Liver (tissue), 3 donors: ENCODE measurements at regions not wholly inside any gene's neighbourhood (a gene's known extent, or its start where the extent isn't known, plus 50 kb on each side); places are given as distances from the start of the nearest gene placed in this dataset.

ENCODE experiments used
- EGR1 ChIP-seq, 2 donors: IDR thresholded peaks; 2 replicates each; pipeline ENCODE4 v1.6.1; 2016 to 2018; ENCODE audit warnings: antibody characterized with exemption in 2 of 2, low read depth in 2 of 2
- FOXA1 ChIP-seq: IDR thresholded peaks from 2 replicates; pipeline ENCODE4 v1.6.1; 2016; ENCODE audit warnings: antibody characterized with exemption
- GABPA ChIP-seq, 2 donors: IDR thresholded peaks in 1 of 2; conservative IDR thresholded peaks in 1 of 2; 2 replicates each; pipeline ENCODE4 v1.6.1; 2016; ENCODE audit warnings: antibody characterized with exemption in 2 of 2, mild to moderate bottlenecking in 1 of 2, moderate library complexity in 1 of 2
- JUND ChIP-seq, 2 donors: IDR thresholded peaks; 2 replicates each; pipeline ENCODE4 v1.6.1; 2016; ENCODE audit warnings: antibody characterized with exemption in 2 of 2
- NR2F2 ChIP-seq: IDR thresholded peaks from 2 replicates; pipeline ENCODE4 v1.6.1; 2016; ENCODE audit warnings: antibody characterized with exemption
- TF ChIP-seq, protein P1 (sequence below): fragments of 150-350 bp; IDR thresholded peaks from 2 replicates; pipeline ENCODE4 v1.5.1; 2017; ENCODE audit warnings: improper control_type of control experiment, low read depth, low read length; ENCODE audit not compliant: missing input control
- TF ChIP-seq, protein P2 (sequence below): IDR thresholded peaks from 2 replicates; pipeline ENCODE4 v1.6.1; 2016; ENCODE audit warnings: antibody characterized with exemption
- TF ChIP-seq, protein P3 (sequence below): IDR thresholded peaks from 2 replicates; pipeline ENCODE4 v1.6.1; 2016; ENCODE audit warnings: antibody characterized with exemption
- TF ChIP-seq, protein P4 (sequence below): IDR thresholded peaks from 2 replicates; pipeline ENCODE4 v1.6.1; 2016; ENCODE audit warnings: antibody characterized with exemption, mild to moderate bottlenecking
- donor health status: healthy.
- donor health status: healthy.

DNA sequence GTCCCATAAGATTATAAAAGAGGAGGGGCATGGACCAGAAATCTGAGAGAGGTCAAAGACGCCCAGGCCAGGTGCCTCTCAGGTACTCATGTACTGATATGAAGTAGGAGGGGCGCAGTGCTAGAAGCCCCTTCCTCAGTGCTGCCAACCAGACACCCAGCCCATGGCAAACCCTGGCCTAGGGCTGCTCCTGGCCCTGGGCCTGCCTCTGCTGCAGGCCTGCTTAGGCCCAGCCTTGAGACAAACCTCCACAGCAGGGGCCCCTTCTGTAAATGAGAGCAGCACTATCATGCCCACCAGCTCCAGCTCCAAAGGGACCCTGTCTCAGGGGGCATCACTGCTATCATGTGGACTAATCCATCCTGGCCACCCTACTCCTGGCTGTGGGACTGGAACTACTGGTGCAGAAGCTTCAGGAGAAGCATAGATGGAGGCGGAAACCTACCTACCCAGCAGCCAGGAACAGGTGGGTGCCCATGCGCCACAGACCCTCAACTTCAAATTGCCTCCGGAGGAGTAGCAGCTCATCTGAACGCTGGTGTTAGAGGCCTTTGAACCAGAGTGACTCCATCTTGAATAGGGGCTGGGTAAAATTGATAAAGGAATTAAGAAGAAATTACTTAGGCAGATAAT, 72.4 kb upstream of the LGSN start:
- TF ChIP-seq, protein P1, sequence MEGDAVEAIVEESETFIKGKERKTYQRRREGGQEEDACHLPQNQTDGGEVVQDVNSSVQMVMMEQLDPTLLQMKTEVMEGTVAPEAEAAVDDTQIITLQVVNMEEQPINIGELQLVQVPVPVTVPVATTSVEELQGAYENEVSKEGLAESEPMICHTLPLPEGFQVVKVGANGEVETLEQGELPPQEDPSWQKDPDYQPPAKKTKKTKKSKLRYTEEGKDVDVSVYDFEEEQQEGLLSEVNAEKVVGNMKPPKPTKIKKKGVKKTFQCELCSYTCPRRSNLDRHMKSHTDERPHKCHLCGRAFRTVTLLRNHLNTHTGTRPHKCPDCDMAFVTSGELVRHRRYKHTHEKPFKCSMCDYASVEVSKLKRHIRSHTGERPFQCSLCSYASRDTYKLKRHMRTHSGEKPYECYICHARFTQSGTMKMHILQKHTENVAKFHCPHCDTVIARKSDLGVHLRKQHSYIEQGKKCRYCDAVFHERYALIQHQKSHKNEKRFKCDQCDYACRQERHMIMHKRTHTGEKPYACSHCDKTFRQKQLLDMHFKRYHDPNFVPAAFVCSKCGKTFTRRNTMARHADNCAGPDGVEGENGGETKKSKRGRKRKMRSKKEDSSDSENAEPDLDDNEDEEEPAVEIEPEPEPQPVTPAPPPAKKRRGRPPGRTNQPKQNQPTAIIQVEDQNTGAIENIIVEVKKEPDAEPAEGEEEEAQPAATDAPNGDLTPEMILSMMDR = no peak
- TF ChIP-seq JUND (IDR thresholded peaks at IDR 0.05) = no peak
- TF ChIP-seq, protein P2, sequence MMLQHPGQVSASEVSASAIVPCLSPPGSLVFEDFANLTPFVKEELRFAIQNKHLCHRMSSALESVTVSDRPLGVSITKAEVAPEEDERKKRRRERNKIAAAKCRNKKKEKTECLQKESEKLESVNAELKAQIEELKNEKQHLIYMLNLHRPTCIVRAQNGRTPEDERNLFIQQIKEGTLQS = no peak
- TF ChIP-seq NR2F2 = no peak
- TF ChIP-seq, protein P3, sequence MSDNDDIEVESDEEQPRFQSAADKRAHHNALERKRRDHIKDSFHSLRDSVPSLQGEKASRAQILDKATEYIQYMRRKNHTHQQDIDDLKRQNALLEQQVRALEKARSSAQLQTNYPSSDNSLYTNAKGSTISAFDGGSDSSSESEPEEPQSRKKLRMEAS = no peak
- no peak for TF ChIP-seq EGR1 (IDR thresholded peaks at IDR 0.05; ENCODE audit: low read depth in 2 of 2)
- no peak for TF ChIP-seq FOXA1
- TF ChIP-seq GABPA (IDR thresholded peaks at IDR 0.05 in 1 of 2, conservative IDR thresholded peaks at IDR 0.05 in 1 of 2) = no peak
- TF ChIP-seq, protein P4, sequence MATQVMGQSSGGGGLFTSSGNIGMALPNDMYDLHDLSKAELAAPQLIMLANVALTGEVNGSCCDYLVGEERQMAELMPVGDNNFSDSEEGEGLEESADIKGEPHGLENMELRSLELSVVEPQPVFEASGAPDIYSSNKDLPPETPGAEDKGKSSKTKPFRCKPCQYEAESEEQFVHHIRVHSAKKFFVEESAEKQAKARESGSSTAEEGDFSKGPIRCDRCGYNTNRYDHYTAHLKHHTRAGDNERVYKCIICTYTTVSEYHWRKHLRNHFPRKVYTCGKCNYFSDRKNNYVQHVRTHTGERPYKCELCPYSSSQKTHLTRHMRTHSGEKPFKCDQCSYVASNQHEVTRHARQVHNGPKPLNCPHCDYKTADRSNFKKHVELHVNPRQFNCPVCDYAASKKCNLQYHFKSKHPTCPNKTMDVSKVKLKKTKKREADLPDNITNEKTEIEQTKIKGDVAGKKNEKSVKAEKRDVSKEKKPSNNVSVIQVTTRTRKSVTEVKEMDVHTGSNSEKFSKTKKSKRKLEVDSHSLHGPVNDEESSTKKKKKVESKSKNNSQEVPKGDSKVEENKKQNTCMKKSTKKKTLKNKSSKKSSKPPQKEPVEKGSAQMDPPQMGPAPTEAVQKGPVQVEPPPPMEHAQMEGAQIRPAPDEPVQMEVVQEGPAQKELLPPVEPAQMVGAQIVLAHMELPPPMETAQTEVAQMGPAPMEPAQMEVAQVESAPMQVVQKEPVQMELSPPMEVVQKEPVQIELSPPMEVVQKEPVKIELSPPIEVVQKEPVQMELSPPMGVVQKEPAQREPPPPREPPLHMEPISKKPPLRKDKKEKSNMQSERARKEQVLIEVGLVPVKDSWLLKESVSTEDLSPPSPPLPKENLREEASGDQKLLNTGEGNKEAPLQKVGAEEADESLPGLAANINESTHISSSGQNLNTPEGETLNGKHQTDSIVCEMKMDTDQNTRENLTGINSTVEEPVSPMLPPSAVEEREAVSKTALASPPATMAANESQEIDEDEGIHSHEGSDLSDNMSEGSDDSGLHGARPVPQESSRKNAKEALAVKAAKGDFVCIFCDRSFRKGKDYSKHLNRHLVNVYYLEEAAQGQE = no peak
